CD4-positive, alpha-beta T cell (primary cell): ENCODE measurements at regions not wholly inside any gene's neighbourhood (a gene's known extent, or its start where the extent isn't known, plus 50 kb on each side); places are given as distances from the start of the nearest gene placed in this dataset.
"Not testable (repeated sequence)": the region's sequence is repeated elsewhere in the genome, so short reads cannot be mapped to it uniquely, and the experiment has no call there.

Experiments
- ATAC-seq: fragments of 200-7000 bp; cut with Tn5 transposase; one replicate; pipeline ENCODE4 v1.10.0; 2022; ENCODE audit warnings: mild to moderate bottlenecking; ENCODE audit not compliant: poor library complexity
- CTCF ChIA-PET: fragments of 350-600 bp; sonication (Branson Sonifier 250); formaldehyde crosslinking; loops from one replicate; lab custom pipeline; 2021; ENCODE audit warnings: antibody characterized with exemption, inconsistent platforms; lab: Charles Lee
- POLR2A ChIA-PET: fragments of 350-600 bp; sonication (Branson Sonifier 250); formaldehyde crosslinking; loops from one replicate; lab custom pipeline; 2021; ENCODE audit warnings: antibody characterized with exemption, inconsistent platforms; lab: Charles Lee
- DNase-seq, 14 experiments: peaks; one replicate each; pipeline ENCODE4 v3.0.0-alpha.2; 2013 to 2020; ENCODE audit warnings: mixed read lengths in 2 of 14
- H3K27ac ChIP-seq, 2 donors: one replicate each; pipeline versions ENCODE4 v1.5.1 to v1.7.0; 2013; ENCODE audit warnings: low read length in 2 of 2, low read depth in 1 of 2, mild to moderate bottlenecking in 1 of 2
- H3K27me3 ChIP-seq, 2 experiments: 1 replicate in 1 of 2; 2 replicates in 1 of 2; pipeline versions ENCODE4 v1.6.1 to v1.7.0; 2013; ENCODE audit warnings: low read length in 2 of 2, control low read depth in 1 of 2, mild to moderate bottlenecking in 1 of 2, moderate library complexity in 1 of 2; ENCODE audit not compliant: insufficient read depth in 2 of 2, control insufficient read depth in 1 of 2
- H3K36me3 ChIP-seq: one replicate; pipeline ENCODE4 v1.6.1; 2013; ENCODE audit warnings: low read length, control low read depth; ENCODE audit not compliant: insufficient read depth
- H3K4me1 ChIP-seq: one replicate; pipeline ENCODE4 v1.6.1; 2013; ENCODE audit warnings: low read length, control low read depth; ENCODE audit not compliant: insufficient read depth
- H3K4me3 ChIP-seq: one replicate; pipeline ENCODE4 v1.5.1; 2013; ENCODE audit warnings: mild to moderate bottlenecking, low read length, moderate library complexity
- H3K9me3 ChIP-seq, 2 experiments: 1 replicate in 1 of 2; 2 replicates in 1 of 2; pipeline versions ENCODE4 v1.6.1 to v1.7.0; 2013; ENCODE audit warnings: low read length in 2 of 2, mild to moderate bottlenecking in 2 of 2, control low read depth in 1 of 2, moderate library complexity in 1 of 2; ENCODE audit not compliant: control insufficient read depth in 1 of 2, insufficient read depth in 1 of 2
- H3K27ac Mint-ChIP-seq: one replicate; pipeline ENCODE4 v1.8.0; 2020; ENCODE audit warnings: mixed read lengths
- H3K27me3 Mint-ChIP-seq: one replicate; pipeline ENCODE4 v1.8.0; 2021; ENCODE audit warnings: mixed read lengths
- H3K36me3 Mint-ChIP-seq: one replicate; pipeline ENCODE4 v1.8.0; 2021; ENCODE audit warnings: low read depth, mixed read lengths
- H3K4me1 Mint-ChIP-seq: one replicate; pipeline ENCODE4 v1.8.0; 2021; ENCODE audit warnings: low read depth, mixed read lengths
- H3K4me3 Mint-ChIP-seq: one replicate; pipeline ENCODE4 v1.8.0; 2020; ENCODE audit warnings: mild to moderate bottlenecking, mixed read lengths
- H3K9me3 Mint-ChIP-seq: one replicate; pipeline ENCODE4 v1.8.0; 2020; ENCODE audit warnings: mixed read lengths
- intact Hi-C, 2 experiments: fragments of 100-400 bp; cut with DNase I in 1 of 2; cut with micrococcal nuclease in 1 of 2; formaldehyde crosslinking; loops; one replicate each; pipeline versions ENCODE4 v1.15.1 to v1.9.0; 2023 to 2025; cut with DNase I, micrococcal nuclease
- TF ChIP-seq, protein P1 (sequence below): fragments of 200-600 bp; IDR thresholded peaks from one replicate; pipeline ENCODE4 v1.8.0; 2022; ENCODE audit warnings: antibody characterized with exemption, mild to moderate bottlenecking

- Histone ChIP-seq H3K9me3 (peaks cover 0 to 7% of the 10 kb centered on the region in 2 experiments), H3K4me3 (no peak overlapping the region), H3K4me1 (no peaks in the 10 kb centered on the region), H3K36me3 (no peaks in the 10 kb centered on the region), H3K27me3 (no peaks in the 10 kb centered on the region), H3K27ac (no peak overlapping the region)
- peaks cover 9% of the 10 kb centered on the region for H3K27me3 Mint-ChIP-seq
- H3K9me3 Mint-ChIP-seq = peaks cover 5% of the 10 kb centered on the region
- peak in 2 of 14 experiments; percentile 2 to 7 for DNase-seq
- ChIA-PET POLR2A (no interaction called here), CTCF (no interaction called here)
- no peak overlapping the region for H3K27ac Mint-ChIP-seq
- H3K36me3 Mint-ChIP-seq = no peaks in the 10 kb centered on the region
- ATAC-seq = no peak
- intact Hi-C loops = loop anchor here in 1 of 2 experiments (5.0 kb wide), 1 partner anchor 149 kb away; no protein-coding TSS in a partner anchor
- no peak overlapping the region for H3K4me3 Mint-ChIP-seq
- TF ChIP-seq, protein P1, sequence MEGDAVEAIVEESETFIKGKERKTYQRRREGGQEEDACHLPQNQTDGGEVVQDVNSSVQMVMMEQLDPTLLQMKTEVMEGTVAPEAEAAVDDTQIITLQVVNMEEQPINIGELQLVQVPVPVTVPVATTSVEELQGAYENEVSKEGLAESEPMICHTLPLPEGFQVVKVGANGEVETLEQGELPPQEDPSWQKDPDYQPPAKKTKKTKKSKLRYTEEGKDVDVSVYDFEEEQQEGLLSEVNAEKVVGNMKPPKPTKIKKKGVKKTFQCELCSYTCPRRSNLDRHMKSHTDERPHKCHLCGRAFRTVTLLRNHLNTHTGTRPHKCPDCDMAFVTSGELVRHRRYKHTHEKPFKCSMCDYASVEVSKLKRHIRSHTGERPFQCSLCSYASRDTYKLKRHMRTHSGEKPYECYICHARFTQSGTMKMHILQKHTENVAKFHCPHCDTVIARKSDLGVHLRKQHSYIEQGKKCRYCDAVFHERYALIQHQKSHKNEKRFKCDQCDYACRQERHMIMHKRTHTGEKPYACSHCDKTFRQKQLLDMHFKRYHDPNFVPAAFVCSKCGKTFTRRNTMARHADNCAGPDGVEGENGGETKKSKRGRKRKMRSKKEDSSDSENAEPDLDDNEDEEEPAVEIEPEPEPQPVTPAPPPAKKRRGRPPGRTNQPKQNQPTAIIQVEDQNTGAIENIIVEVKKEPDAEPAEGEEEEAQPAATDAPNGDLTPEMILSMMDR = no peak
- H3K4me1 Mint-ChIP-seq = no peaks in the 10 kb centered on the region
Measured at GRCh38 chr10:35781643-35782035, 139.5 kb upstream of the FZD8 start.

DNA sequence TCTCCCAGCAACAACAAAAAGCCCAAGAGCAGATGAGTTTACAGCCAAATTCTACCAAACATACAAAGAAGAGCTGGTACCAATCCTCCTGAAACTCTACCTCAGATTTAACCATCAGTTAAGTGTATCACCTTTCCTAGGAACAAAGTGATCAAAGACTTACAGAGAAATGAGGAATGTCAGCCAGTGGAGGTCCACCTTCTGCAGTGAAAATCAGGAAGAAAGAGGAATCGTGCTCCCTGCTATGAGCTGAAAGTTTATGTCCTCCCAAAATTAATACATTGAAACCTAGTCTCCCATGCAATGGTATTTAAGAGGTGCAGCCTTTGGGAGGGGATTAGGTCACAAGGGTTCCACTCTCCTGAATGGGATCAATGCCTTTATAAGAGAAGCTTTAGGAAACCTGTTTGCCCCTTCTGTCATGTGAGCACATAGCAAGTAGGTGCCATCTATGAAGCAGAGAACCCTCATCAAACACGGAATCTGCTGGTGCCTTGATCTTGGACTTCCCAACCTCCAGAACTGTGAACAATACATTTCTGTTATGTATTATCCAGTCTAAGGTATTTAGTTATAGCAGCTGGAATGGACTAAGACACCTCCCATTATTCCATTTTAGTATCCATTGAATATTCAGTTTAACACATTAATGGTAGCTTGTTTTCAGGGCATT, 139.0 kb upstream of the FZD8 start:
- Histone ChIP-seq H3K9me3 (peaks cover 0 to 5% of the 10 kb centered on the region in 2 experiments), H3K27me3 (no peaks in the 10 kb centered on the region), H3K27ac (no peak overlapping the region), H3K4me1 (no peaks in the 10 kb centered on the region), H3K36me3 (no peaks in the 10 kb centered on the region), H3K4me3 (no peak overlapping the region)
- ChIA-PET CTCF (no interaction called here), POLR2A (no interaction called here)
- no peaks in the 10 kb centered on the region for H3K36me3 Mint-ChIP-seq
- H3K9me3 Mint-ChIP-seq = peaks cover 5% of the 10 kb centered on the region
- TF ChIP-seq, protein P1 = no peak
- peaks cover 9% of the 10 kb centered on the region for H3K27me3 Mint-ChIP-seq
- H3K27ac Mint-ChIP-seq = no peak overlapping the region
- DNase-seq (no peak), ATAC-seq (no peak)
- no peak overlapping the region for H3K4me3 Mint-ChIP-seq
- intact Hi-C loops = loop anchor here in 1 of 2 experiments (5.0 kb wide), 1 partner anchor 149 kb away; no protein-coding TSS in a partner anchor
- no peaks in the 10 kb centered on the region for H3K4me1 Mint-ChIP-seq

GRCh38 chr10:35778306-35778705, 136.2 kb upstream of the FZD8 start:
- CTCF ChIA-PET = no interaction called here
- H3K36me3 Mint-ChIP-seq = no peaks in the 10 kb centered on the region

GRCh38 chr10:35776557-35776956, 134.5 kb upstream of the FZD8 start:
- H3K4me1 Mint-ChIP-seq, H3K4me3 Mint-ChIP-seq, POLR2A ChIA-PET, H3K9me3 Mint-ChIP-seq, H3K4me3 ChIP-seq, intact Hi-C loops, H3K4me1 ChIP-seq, H3K27me3 ChIP-seq, CTCF ChIA-PET, H3K36me3 Mint-ChIP-seq, H3K27ac ChIP-seq, H3K36me3 ChIP-seq, ATAC-seq, DNase-seq, H3K9me3 ChIP-seq, H3K27ac Mint-ChIP-seq: not testable (repeated sequence)
- peaks cover 12% of the 10 kb centered on the region for H3K27me3 Mint-ChIP-seq

More at GRCh38 chr10:35778306-35778705, 136.2 kb upstream of the FZD8 start:
- no peak for ATAC-seq
- intact Hi-C loops = no loop called here
- H3K27me3 ChIP-seq = no peaks in the 10 kb centered on the region
- no peak overlapping the region for H3K4me3 Mint-ChIP-seq
- POLR2A ChIA-PET = no interaction called here
- no peak overlapping the region for H3K4me3 ChIP-seq
- H3K9me3 Mint-ChIP-seq = peaks cover 6% of the 10 kb centered on the region
- no peak for DNase-seq
- peaks cover 15% of the 10 kb centered on the region for H3K27me3 Mint-ChIP-seq
- no peaks in the 10 kb centered on the region for H3K9me3 ChIP-seq
- no peak overlapping the region for H3K27ac Mint-ChIP-seq
- TF ChIP-seq, protein P1 = no peak
- no peaks in the 10 kb centered on the region for H3K4me1 ChIP-seq
- no peaks in the 10 kb centered on the region for H3K4me1 Mint-ChIP-seq
- no peak overlapping the region for H3K27ac ChIP-seq
- H3K36me3 ChIP-seq = no peaks in the 10 kb centered on the region
